Caki2 (cell line): ENCODE measurements at regions not wholly inside any gene's neighbourhood (a gene's known extent, or its start where the extent isn't known, plus 50 kb on each side); places are given as distances from the start of the nearest gene placed in this dataset.
"Not testable (repeated sequence)": the region's sequence is repeated elsewhere in the genome, so short reads cannot be mapped to it uniquely, and the experiment has no call there.

ENCODE experiments used
- DNase-seq: peaks from one replicate; pipeline ENCODE4 v3.0.0-alpha.2; 2015; ENCODE audit warnings: low read depth
- in situ Hi-C: cut with HindIII; loops from 2 replicates; pipeline ENCODE4 v1.10.0; 2016; ENCODE audit warnings: low sequenced_read_pairs, low pct_unique_long_range_greater_than_20kb, mixed read lengths

GRCh38 chr4:154164931-154165839 lies 326.4 kb downstream of the DCHS2 start:
- in situ Hi-C loops: no loop called here
- peak; percentile 97 for DNase-seq

- DNase-seq: no peak
- in situ Hi-C loops: no loop called here
Observed at GRCh38 chr4:154160519-154161301, 330.9 kb downstream of the DCHS2 start.

- in situ Hi-C loops: no loop called here
- DNase-seq: peak; percentile 2
Observed at GRCh38 chr4:154158361-154159155, 333.0 kb downstream of the DCHS2 start.

GRCh38 chr4:154152546-154152945 lies 339.1 kb downstream of the DCHS2 start:
- in situ Hi-C loops: no loop called here
- no peak for DNase-seq

- in situ Hi-C loops, DNase-seq: not testable (repeated sequence)
Observed at GRCh38 chr4:154149236-154149635, 342.4 kb downstream of the DCHS2 start.

GRCh38 chr4:154143720-154144119 lies 347.9 kb downstream of the DCHS2 start:
- in situ Hi-C loops: no loop called here
- DNase-seq: no peak

- in situ Hi-C loops: no loop called here
- no peak for DNase-seq
Observed at GRCh38 chr4:154142664-154143063, 348.9 kb downstream of the DCHS2 start.

- in situ Hi-C loops: no loop called here
- DNase-seq: no peak
Observed at GRCh38 chr4:154140869-154141268, 350.7 kb downstream of the DCHS2 start.

- in situ Hi-C loops: no loop called here
- DNase-seq: no peak
Observed at GRCh38 chr4:154137320-154137905, 348.5 kb upstream of the SFRP2 start.

GRCh38 chr4:154135576-154135975 lies 346.7 kb upstream of the SFRP2 start:
- in situ Hi-C loops: no loop called here
- no peak for DNase-seq

- no peak for DNase-seq
- in situ Hi-C loops: no loop called here
Observed at GRCh38 chr4:154132406-154132805, 343.5 kb upstream of the SFRP2 start.

GRCh38 chr4:154126276-154126675 lies 337.4 kb upstream of the SFRP2 start:
- DNase-seq: no peak

GRCh38 chr4:154125340-154125739 lies 336.5 kb upstream of the SFRP2 start:
- in situ Hi-C loops: no loop called here
- DNase-seq: no peak

More at GRCh38 chr4:154126276-154126675, 337.4 kb upstream of the SFRP2 start:
- in situ Hi-C loops: no loop called here

GRCh38 chr4:154124539-154125255 lies 335.8 kb upstream of the SFRP2 start:
- in situ Hi-C loops: no loop called here

GRCh38 chr4:154123897-154124296 lies 335.0 kb upstream of the SFRP2 start:
- no peak for DNase-seq
- in situ Hi-C loops: no loop called here

More at GRCh38 chr4:154124539-154125255, 335.8 kb upstream of the SFRP2 start:
- peak; percentile 41 for DNase-seq

GRCh38 chr4:154120690-154121345 lies 331.9 kb upstream of the SFRP2 start:
- in situ Hi-C loops: no loop called here

GRCh38 chr4:154120006-154120676 lies 331.3 kb upstream of the SFRP2 start:
- in situ Hi-C loops: no loop called here
- DNase-seq: no peak

More at GRCh38 chr4:154120690-154121345, 331.9 kb upstream of the SFRP2 start:
- no peak for DNase-seq
